ENCODE measurements at regions not wholly inside any gene's neighbourhood (a gene's known extent, or its start where the extent isn't known, plus 50 kb on each side); places are given as distances from the start of the nearest gene placed in this dataset.

DNA sequence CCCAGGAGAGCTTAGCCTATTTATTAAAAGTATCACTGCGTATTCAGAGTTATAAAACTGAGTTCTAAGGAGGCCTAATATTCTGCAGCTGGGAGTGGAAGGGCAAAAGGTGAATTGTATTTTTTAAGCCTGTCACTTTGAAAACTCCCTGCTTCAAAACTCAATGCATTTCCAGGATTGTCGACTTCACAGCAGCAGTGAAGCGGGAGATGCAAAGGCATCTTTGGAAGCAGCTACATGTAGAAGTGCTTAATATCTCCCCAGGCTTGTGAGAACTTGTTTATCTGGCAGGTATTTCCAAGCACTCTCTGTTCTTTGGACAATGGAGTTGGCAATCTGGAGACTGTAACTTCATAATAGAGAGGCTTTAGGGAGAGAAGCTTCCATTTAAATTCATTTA is 717.5 kb upstream of the SLIT2 start:
- no peaks in the 10 kb centered on the region for H3K4me1 ChIP-seq
- H3K9me3 ChIP-seq = no peaks in the 10 kb centered on the region
- ATAC-seq (ENCODE audit: low FRiP score in 2 of 2) (no peak), DNase-seq (no peak)
- no peaks in the 10 kb centered on the region for H3K27me3 ChIP-seq
- TF ChIP-seq EP300 (IDR thresholded peaks at IDR 0.05) (no peak), POLR2AphosphoS5 (IDR thresholded peaks at IDR 0.05) (no peak), POLR2A (IDR thresholded peaks at IDR 0.05) (no peak)
- TF ChIP-seq, protein P1, sequence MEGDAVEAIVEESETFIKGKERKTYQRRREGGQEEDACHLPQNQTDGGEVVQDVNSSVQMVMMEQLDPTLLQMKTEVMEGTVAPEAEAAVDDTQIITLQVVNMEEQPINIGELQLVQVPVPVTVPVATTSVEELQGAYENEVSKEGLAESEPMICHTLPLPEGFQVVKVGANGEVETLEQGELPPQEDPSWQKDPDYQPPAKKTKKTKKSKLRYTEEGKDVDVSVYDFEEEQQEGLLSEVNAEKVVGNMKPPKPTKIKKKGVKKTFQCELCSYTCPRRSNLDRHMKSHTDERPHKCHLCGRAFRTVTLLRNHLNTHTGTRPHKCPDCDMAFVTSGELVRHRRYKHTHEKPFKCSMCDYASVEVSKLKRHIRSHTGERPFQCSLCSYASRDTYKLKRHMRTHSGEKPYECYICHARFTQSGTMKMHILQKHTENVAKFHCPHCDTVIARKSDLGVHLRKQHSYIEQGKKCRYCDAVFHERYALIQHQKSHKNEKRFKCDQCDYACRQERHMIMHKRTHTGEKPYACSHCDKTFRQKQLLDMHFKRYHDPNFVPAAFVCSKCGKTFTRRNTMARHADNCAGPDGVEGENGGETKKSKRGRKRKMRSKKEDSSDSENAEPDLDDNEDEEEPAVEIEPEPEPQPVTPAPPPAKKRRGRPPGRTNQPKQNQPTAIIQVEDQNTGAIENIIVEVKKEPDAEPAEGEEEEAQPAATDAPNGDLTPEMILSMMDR (IDR thresholded peaks at IDR 0.05) = no peak
- 89 to 93% methylated on average over 3 of the region's 3 CpGs for WGBS, 2 donors
- no peak overlapping the region for H3K27ac ChIP-seq
- H3K36me3 ChIP-seq = no peaks in the 10 kb centered on the region
- no peak overlapping the region for H3K4me3 ChIP-seq

DNA sequence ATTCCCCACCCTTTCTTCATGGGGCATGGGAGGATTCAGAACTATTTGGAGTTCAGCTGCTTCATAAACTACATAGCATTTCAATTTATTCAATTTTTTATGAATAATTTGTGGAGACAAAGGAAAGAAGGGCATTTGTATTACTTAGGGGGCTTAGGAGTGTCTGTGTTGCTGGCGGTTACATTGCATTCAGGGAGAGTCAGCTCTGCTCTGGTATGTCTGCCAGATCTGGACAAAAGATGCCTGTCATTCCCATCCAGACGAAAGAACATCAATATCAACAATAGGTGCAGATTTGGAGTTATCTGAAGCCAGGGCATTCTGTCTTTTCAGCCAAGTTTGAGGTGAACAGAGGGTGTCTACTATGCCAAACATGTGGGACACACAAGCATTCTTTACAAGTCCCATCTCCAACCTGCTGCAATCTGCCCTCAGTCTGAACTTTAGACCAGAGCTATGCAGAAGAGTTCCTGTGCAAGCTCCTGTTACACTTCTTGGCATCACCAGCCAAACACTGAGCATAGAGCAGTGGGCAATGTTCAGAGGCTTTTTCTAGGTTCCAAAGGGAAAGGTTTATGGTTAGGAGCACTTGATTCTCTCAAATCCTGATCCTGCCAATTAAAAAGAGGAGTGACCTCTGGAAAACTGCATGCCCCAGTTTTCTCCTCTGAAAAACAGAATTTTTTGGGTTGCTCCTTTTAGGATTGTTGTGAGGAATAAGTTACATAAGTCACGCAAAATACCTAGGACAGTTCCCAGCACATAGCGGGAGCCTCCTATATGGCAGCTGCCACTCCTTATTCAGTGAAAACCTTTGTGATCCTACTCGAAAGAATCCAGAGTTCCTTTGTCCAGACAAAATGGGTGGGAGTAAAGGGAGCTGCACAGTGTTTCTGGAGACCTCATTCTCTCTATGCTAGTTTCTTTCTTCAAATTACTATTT is 719.5 kb upstream of the SLIT2 start:
- whole genome bisulfite sequencing, 2 donors = 84% methylated on average over 5 of the region's 5 CpGs
- no peaks in the 10 kb centered on the region for H3K9me3 ChIP-seq
- ATAC-seq (ENCODE audit: low FRiP score in 2 of 2) (no peak), DNase-seq (no peak)
- H3K27ac ChIP-seq = no peak overlapping the region
- no peaks in the 10 kb centered on the region for H3K4me1 ChIP-seq
- no peak overlapping the region for H3K4me3 ChIP-seq
- no peak for TF ChIP-seq POLR2A (IDR thresholded peaks at IDR 0.05)
- TF ChIP-seq EP300 (IDR thresholded peaks at IDR 0.05) = no peak
- H3K27me3 ChIP-seq = no peaks in the 10 kb centered on the region
- H3K36me3 ChIP-seq = no peaks in the 10 kb centered on the region

DNA sequence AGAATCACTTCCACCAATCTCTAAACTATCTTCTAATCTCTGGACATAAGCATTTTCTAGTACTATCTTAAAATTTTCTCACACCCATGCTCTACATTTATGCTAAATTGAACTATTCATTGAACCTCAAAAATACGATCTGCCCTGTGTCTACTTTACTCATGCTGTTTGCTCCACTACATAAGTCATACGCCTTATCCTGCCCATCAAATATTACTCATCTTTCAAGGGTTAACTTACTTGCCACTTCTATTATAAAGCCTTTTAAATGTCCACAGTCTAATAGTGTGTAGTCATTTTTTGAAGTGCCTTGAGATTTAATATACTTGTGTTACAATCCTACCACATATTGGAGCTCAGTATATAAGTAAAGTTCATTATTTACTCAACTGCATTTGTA is 727.7 kb upstream of the SLIT2 start:
- WGBS, 2 donors = 89 to 95% methylated on average over 2 of the region's 2 CpGs
- no peak for TF ChIP-seq EP300 (IDR thresholded peaks at IDR 0.05)
- TF ChIP-seq POLR2AphosphoS5 (IDR thresholded peaks at IDR 0.05) = no peak
- TF ChIP-seq POLR2A (IDR thresholded peaks at IDR 0.05) = no peak
- TF ChIP-seq, protein P1 (IDR thresholded peaks at IDR 0.05) = no peak

DNA sequence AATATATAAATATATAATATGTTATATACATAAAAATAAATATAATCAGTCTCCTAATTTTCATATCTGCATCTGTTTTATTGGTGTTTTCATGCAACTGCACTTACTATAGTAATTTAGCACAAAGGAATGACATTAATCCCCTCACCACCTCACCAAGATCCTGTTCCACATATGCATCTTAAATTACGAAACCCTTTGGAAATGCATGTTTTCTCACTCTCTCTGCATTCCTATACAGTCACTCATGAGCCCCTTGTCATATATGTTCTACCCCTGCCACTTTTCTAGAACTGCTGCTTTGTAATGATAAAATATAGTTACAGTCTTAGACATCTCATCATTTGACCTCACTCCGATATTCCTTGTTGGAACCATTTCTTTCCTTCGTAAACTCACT is 728.7 kb upstream of the SLIT2 start:
- 93 to 94% methylated on average over 3 of the region's 3 CpGs for WGBS, 2 donors
- no peak for TF ChIP-seq POLR2AphosphoS5 (IDR thresholded peaks at IDR 0.05)
- TF ChIP-seq, protein P1 (IDR thresholded peaks at IDR 0.05) = no peak
- no peak for TF ChIP-seq EP300 (IDR thresholded peaks at IDR 0.05)
- TF ChIP-seq POLR2A (IDR thresholded peaks at IDR 0.05) = no peak
- DNase-seq = no peak
- Histone ChIP-seq H3K36me3 (no peaks in the 10 kb centered on the region), H3K27ac (no peak overlapping the region), H3K9me3 (no peaks in the 10 kb centered on the region), H3K4me3 (no peak overlapping the region), H3K4me1 (no peaks in the 10 kb centered on the region), H3K27me3 (no peaks in the 10 kb centered on the region)
- ATAC-seq (ENCODE audit: low FRiP score in 2 of 2) = no peak

More for the DNA sequence above, 727.7 kb upstream of the SLIT2 start:
- no peaks in the 10 kb centered on the region for H3K9me3 ChIP-seq
- no peaks in the 10 kb centered on the region for H3K27me3 ChIP-seq
- H3K27ac ChIP-seq = no peak overlapping the region
- H3K36me3 ChIP-seq = no peaks in the 10 kb centered on the region
- DNase-seq (no peak), ATAC-seq (ENCODE audit: low FRiP score in 2 of 2) (no peak)
- H3K4me1 ChIP-seq = no peaks in the 10 kb centered on the region
- no peak overlapping the region for H3K4me3 ChIP-seq

DNA sequence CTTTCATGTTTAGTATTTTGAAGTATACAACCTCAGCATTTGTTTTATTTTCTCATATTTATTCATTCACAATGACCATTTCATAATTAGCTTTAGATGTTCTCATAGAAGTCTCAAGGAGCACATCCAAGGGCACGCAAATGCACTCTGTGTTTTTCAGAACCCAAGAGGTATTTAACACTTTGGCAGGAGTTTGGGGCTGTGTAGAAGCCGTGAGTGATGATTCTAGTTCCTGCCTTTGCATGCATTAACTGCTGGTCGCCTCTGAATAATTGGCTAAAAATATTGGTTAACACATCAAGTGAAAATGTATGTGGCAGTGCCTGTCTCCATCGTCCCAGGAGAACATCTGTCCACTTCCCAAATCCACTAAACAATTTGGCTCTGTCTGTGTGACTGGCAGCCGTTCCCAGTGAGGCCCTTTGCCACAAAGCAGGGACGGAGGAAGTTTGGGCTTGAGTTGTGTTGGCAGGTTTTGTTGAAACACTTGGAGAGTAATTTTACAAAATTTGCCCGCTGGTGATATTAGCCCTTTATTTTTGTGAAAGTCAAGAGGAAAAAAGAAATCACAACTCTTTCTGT is 730.7 kb upstream of the SLIT2 start:
- 61 to 74% methylated on average over 7 of the region's 7 CpGs for WGBS, 2 donors
- no peak for TF ChIP-seq POLR2A (IDR thresholded peaks at IDR 0.05)
- no peak for TF ChIP-seq EP300 (IDR thresholded peaks at IDR 0.05)
- TF ChIP-seq POLR2AphosphoS5 (IDR thresholded peaks at IDR 0.05) = no peak
- TF ChIP-seq, protein P1 (IDR thresholded peaks at IDR 0.05) = no peak
- no peak for DNase-seq
- no peaks in the 10 kb centered on the region for H3K36me3 ChIP-seq
- no peak overlapping the region for H3K27ac ChIP-seq
- H3K27me3 ChIP-seq = no peaks in the 10 kb centered on the region
- no peak overlapping the region for H3K4me3 ChIP-seq
- no peaks in the 10 kb centered on the region for H3K9me3 ChIP-seq
- ATAC-seq (ENCODE audit: low FRiP score in 2 of 2) = no peak
- no peaks in the 10 kb centered on the region for H3K4me1 ChIP-seq
